ENCODE measurements at regions not wholly inside any gene's neighbourhood (a gene's known extent, or its start where the extent isn't known, plus 50 kb on each side); places are given as distances from the start of the nearest gene placed in this dataset.

DNA sequence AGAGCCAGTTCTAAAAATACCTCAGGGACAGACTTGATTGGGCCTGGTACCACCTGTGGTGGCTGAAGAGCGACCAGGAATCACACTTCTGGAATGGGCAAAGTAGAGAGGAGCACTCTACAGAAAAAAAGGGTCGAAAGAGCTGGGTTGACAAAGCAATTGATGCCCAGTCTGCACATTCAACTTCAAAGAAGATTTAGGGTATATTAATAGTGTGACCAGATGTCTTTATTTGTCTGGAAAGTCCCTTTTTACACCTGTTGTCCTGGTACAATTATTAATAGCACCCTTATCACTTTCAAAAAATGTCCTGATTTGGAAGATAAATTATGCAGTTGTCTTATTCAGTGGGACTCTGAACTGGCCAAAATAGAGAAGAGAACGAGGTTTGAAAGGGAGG lies 137.5 kb downstream of the DYRK2 start:
- H3K9ac ChIP-seq (ENCODE audit: low read length), result no peak overlapping the region

DNA sequence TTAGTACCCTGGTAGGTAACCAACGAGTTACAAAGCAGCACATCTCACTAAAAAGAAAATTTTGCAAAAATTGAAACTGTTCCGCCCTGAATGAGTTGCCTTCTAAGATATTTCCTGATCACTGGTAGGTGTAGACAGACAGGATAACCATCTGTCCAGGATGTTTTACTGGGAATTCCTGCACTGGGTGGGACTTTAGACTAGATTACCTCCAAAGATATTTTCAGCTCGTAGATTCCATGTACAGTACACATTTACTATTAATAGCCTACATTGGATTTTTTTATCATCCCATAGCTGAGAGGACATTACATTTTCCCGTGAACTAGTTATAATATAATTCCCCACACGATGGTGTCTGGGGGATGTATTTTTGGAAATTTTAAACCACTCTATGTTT lies 139.6 kb downstream of the DYRK2 start:
- Mint-ChIP-seq H3K27ac (ENCODE audit: unreplicated experiment) (no peak overlapping the region), H3K27me3 (ENCODE audit: low read depth, unreplicated experiment) (no peaks in the 10 kb centered on the region), H3K4me1 (ENCODE audit: low read depth, unreplicated experiment) (peaks cover 3% of the 10 kb centered on the region), H3K36me3 (ENCODE audit: low read depth, unreplicated experiment) (no peaks in the 10 kb centered on the region), H3K4me3 (ENCODE audit: unreplicated experiment) (no peak overlapping the region), H3K9me3 (ENCODE audit: unreplicated experiment) (no peaks in the 10 kb centered on the region)
- Histone ChIP-seq H4K20me1 (ENCODE audit: insufficient read depth, low read length) (no peaks in the 10 kb centered on the region), H3K4me2 (ENCODE audit: low read length) (no peak overlapping the region), H3K4me3 (ENCODE audit: insufficient read depth, low read depth, low read length) (no peak overlapping the region), H3K9ac (ENCODE audit: low read length) (no peak overlapping the region), H3K36me3 (ENCODE audit: insufficient read depth, low read length) (no peaks in the 10 kb centered on the region), H3K9me3 (ENCODE audit: insufficient read depth, low read depth, low read length) (no peaks in the 10 kb centered on the region), H3K27me3 (ENCODE audit: insufficient read depth, low read length) (no peaks in the 10 kb centered on the region), H2AFZ (ENCODE audit: low read depth, low read length) (no peak overlapping the region), H3K4me1 (ENCODE audit: insufficient read depth, low read length) (no peaks in the 10 kb centered on the region), H3K79me2 (ENCODE audit: insufficient read depth, low read length) (no peaks in the 10 kb centered on the region), H3K27ac (ENCODE audit: low read depth, low read length) (no peak overlapping the region)
- DNase-seq (ENCODE audit: low read depth) (no peak), FAIRE-seq (no peak)
- no peak for TF ChIP-seq EZH2 (IDR thresholded peaks at IDR 0.05; ENCODE audit: insufficient read depth, low read length)
- TF ChIP-seq, protein P1, sequence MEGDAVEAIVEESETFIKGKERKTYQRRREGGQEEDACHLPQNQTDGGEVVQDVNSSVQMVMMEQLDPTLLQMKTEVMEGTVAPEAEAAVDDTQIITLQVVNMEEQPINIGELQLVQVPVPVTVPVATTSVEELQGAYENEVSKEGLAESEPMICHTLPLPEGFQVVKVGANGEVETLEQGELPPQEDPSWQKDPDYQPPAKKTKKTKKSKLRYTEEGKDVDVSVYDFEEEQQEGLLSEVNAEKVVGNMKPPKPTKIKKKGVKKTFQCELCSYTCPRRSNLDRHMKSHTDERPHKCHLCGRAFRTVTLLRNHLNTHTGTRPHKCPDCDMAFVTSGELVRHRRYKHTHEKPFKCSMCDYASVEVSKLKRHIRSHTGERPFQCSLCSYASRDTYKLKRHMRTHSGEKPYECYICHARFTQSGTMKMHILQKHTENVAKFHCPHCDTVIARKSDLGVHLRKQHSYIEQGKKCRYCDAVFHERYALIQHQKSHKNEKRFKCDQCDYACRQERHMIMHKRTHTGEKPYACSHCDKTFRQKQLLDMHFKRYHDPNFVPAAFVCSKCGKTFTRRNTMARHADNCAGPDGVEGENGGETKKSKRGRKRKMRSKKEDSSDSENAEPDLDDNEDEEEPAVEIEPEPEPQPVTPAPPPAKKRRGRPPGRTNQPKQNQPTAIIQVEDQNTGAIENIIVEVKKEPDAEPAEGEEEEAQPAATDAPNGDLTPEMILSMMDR (IDR thresholded peaks at IDR 0.05; ENCODE audit: insufficient read depth, low read depth, low read length), result no peak

More for the DNA sequence above, 137.5 kb downstream of the DYRK2 start:
- Mint-ChIP-seq H3K9me3 (ENCODE audit: unreplicated experiment) (no peaks in the 10 kb centered on the region), H3K4me1 (ENCODE audit: low read depth, unreplicated experiment) (peaks cover 3% of the 10 kb centered on the region), H3K27me3 (ENCODE audit: low read depth, unreplicated experiment) (no peaks in the 10 kb centered on the region), H3K4me3 (ENCODE audit: unreplicated experiment) (no peak overlapping the region), H3K36me3 (ENCODE audit: low read depth, unreplicated experiment) (no peaks in the 10 kb centered on the region), H3K27ac (ENCODE audit: unreplicated experiment) (no peak overlapping the region)
- Histone ChIP-seq H3K4me3 (ENCODE audit: insufficient read depth, low read depth, low read length) (no peak overlapping the region), H2AFZ (ENCODE audit: low read depth, low read length) (no peak overlapping the region), H4K20me1 (ENCODE audit: insufficient read depth, low read length) (no peaks in the 10 kb centered on the region), H3K27ac (ENCODE audit: low read depth, low read length) (no peak overlapping the region), H3K79me2 (ENCODE audit: insufficient read depth, low read length) (no peaks in the 10 kb centered on the region), H3K9me3 (ENCODE audit: insufficient read depth, low read depth, low read length) (no peaks in the 10 kb centered on the region), H3K27me3 (ENCODE audit: insufficient read depth, low read length) (no peaks in the 10 kb centered on the region), H3K4me2 (ENCODE audit: low read length) (no peak overlapping the region), H3K4me1 (ENCODE audit: insufficient read depth, low read length) (no peaks in the 10 kb centered on the region), H3K36me3 (ENCODE audit: insufficient read depth, low read length) (no peaks in the 10 kb centered on the region)
- FAIRE-seq (no peak), DNase-seq (ENCODE audit: low read depth) (no peak)
- TF ChIP-seq, protein P1 (IDR thresholded peaks at IDR 0.05; ENCODE audit: insufficient read depth, low read depth, low read length), result no peak
- TF ChIP-seq EZH2 (IDR thresholded peaks at IDR 0.05; ENCODE audit: insufficient read depth, low read length), result no peak

DNA sequence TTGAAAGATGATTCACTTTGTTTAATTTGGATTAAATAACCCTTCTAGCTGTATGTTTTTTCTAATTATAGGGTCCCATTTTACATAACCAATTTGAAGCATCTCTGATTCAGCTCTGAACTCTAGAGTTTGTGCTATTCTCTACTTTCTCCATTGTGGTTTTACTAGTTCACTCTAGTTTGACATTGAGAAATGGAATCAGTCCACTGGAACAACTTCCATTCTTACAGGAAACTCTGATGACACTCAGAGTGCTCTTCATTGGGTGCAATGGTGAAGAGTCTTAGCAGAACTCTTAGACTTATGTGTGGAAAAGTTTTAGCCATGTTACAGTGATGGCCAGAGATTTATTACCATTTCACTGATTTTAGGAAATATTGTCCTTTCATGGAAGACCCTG lies 140.7 kb downstream of the DYRK2 start:
- no peaks in the 10 kb centered on the region for H3K4me1 ChIP-seq (ENCODE audit: insufficient read depth, low read length)
- H3K9me3 ChIP-seq (ENCODE audit: insufficient read depth, low read depth, low read length), result no peaks in the 10 kb centered on the region
- no peak overlapping the region for H3K4me2 ChIP-seq (ENCODE audit: low read length)
- no peak overlapping the region for H3K9ac ChIP-seq (ENCODE audit: low read length)
- DNase-seq (ENCODE audit: low read depth) (no peak), FAIRE-seq (no peak)
- no peak overlapping the region for H3K4me3 ChIP-seq (ENCODE audit: insufficient read depth, low read depth, low read length)
- no peaks in the 10 kb centered on the region for H4K20me1 ChIP-seq (ENCODE audit: insufficient read depth, low read length)
- no peaks in the 10 kb centered on the region for H3K36me3 ChIP-seq (ENCODE audit: insufficient read depth, low read length)
- H3K27me3 ChIP-seq (ENCODE audit: insufficient read depth, low read length), result no peaks in the 10 kb centered on the region
- H3K9me3 Mint-ChIP-seq (ENCODE audit: unreplicated experiment), result no peaks in the 10 kb centered on the region
- no peaks in the 10 kb centered on the region for H3K79me2 ChIP-seq (ENCODE audit: insufficient read depth, low read length)
- no peak overlapping the region for H2AFZ ChIP-seq (ENCODE audit: low read depth, low read length)
- peaks cover 3% of the 10 kb centered on the region for H3K4me1 Mint-ChIP-seq (ENCODE audit: low read depth, unreplicated experiment)
- no peak overlapping the region for H3K27ac Mint-ChIP-seq (ENCODE audit: unreplicated experiment)
- no peaks in the 10 kb centered on the region for H3K27me3 Mint-ChIP-seq (ENCODE audit: low read depth, unreplicated experiment)
- no peak overlapping the region for H3K4me3 Mint-ChIP-seq (ENCODE audit: unreplicated experiment)
- TF ChIP-seq, protein P1 (IDR thresholded peaks at IDR 0.05; ENCODE audit: insufficient read depth, low read depth, low read length), result no peak
- no peak for TF ChIP-seq EZH2 (IDR thresholded peaks at IDR 0.05; ENCODE audit: insufficient read depth, low read length)
- H3K27ac ChIP-seq (ENCODE audit: low read depth, low read length), result no peak overlapping the region
- H3K36me3 Mint-ChIP-seq (ENCODE audit: low read depth, unreplicated experiment), result no peaks in the 10 kb centered on the region
